NCI-H2029 treated with DMSO at 0.1 percent for 48 hours (cell line): ENCODE measurements at regions not wholly inside any gene's neighbourhood (a gene's known extent, or its start where the extent isn't known, plus 50 kb on each side); places are given as distances from the start of the nearest gene placed in this dataset.

Experiments
- DNase-seq: peaks from one replicate; lab custom pipeline; 2025; lab: John Stamatoyannopoulos, UW

GRCh38 chr10:36114141-36114540 is 472.0 kb upstream of the FZD8 start:
- no peak for DNase-seq

GRCh38 chr10:36111676-36112075 is 469.6 kb upstream of the FZD8 start:
- DNase-seq = no peak

- no peak for DNase-seq
Observed at GRCh38 chr10:36110097-36110496, 468.0 kb upstream of the FZD8 start.

- DNase-seq = no peak
Observed at GRCh38 chr10:36109399-36110023, 467.4 kb upstream of the FZD8 start.

- DNase-seq = no peak
Observed at GRCh38 chr10:36097696-36098095, 455.6 kb upstream of the FZD8 start.

GRCh38 chr10:36096576-36096975 is 454.5 kb upstream of the FZD8 start:
- no peak for DNase-seq

- no peak for DNase-seq
Observed at GRCh38 chr10:36094096-36094495, 452.0 kb upstream of the FZD8 start.

GRCh38 chr10:36092116-36092515 is 450.0 kb upstream of the FZD8 start:
- DNase-seq = no peak

GRCh38 chr10:36091007-36091406 is 448.9 kb upstream of the FZD8 start:
- no peak for DNase-seq

GRCh38 chr10:36089790-36090440 is 447.8 kb upstream of the FZD8 start:
- no peak for DNase-seq

GRCh38 chr10:36087006-36088005 is 445.2 kb upstream of the FZD8 start:
- no peak for DNase-seq

GRCh38 chr10:36075196-36075595 is 433.1 kb upstream of the FZD8 start:
- no peak for DNase-seq

- DNase-seq = no peak
Observed at GRCh38 chr10:36073796-36074345, 431.8 kb upstream of the FZD8 start.

GRCh38 chr10:36068542-36068941 is 426.4 kb upstream of the FZD8 start:
- no peak for DNase-seq

GRCh38 chr10:36067748-36068147 is 425.7 kb upstream of the FZD8 start:
- no peak for DNase-seq

- DNase-seq = no peak
Observed at GRCh38 chr10:36066850-36067249, 424.8 kb upstream of the FZD8 start.

- DNase-seq = no peak
Observed at GRCh38 chr10:36066102-36066501, 424.0 kb upstream of the FZD8 start.

GRCh38 chr10:36063396-36063795 is 421.3 kb upstream of the FZD8 start:
- no peak for DNase-seq

GRCh38 chr10:36057731-36058130 is 415.6 kb upstream of the FZD8 start:
- no peak for DNase-seq

GRCh38 chr10:36057180-36057579 is 415.1 kb upstream of the FZD8 start:
- no peak for DNase-seq

GRCh38 chr10:36053775-36054174 is 411.7 kb upstream of the FZD8 start:
- DNase-seq = no peak

- DNase-seq = no peak
Observed at GRCh38 chr10:36053271-36053670, 411.2 kb upstream of the FZD8 start.
